ENCODE measurements at regions not wholly inside any gene's neighbourhood (a gene's known extent, or its start where the extent isn't known, plus 50 kb on each side); places are given as distances from the start of the nearest gene placed in this dataset.

- TF ChIP-seq POLR2A (IDR thresholded peaks at IDR 0.05; ENCODE audit: low read depth, low read length) (no peak), POLR2AphosphoS5 (IDR thresholded peaks at IDR 0.05; ENCODE audit: low read depth, low read length) (no peak), TAF1 (IDR thresholded peaks at IDR 0.05; ENCODE audit: borderline replicate concordance, low read depth, low read length) (no peak)
Observed at GRCh38 chr17:36701429-36702099, 100.2 kb downstream of the MRM1 start.

All from GM12892 (cell line).